ENCODE measurements at regions not wholly inside any gene's neighbourhood (a gene's known extent, or its start where the extent isn't known, plus 50 kb on each side); places are given as distances from the start of the nearest gene placed in this dataset.

DNA sequence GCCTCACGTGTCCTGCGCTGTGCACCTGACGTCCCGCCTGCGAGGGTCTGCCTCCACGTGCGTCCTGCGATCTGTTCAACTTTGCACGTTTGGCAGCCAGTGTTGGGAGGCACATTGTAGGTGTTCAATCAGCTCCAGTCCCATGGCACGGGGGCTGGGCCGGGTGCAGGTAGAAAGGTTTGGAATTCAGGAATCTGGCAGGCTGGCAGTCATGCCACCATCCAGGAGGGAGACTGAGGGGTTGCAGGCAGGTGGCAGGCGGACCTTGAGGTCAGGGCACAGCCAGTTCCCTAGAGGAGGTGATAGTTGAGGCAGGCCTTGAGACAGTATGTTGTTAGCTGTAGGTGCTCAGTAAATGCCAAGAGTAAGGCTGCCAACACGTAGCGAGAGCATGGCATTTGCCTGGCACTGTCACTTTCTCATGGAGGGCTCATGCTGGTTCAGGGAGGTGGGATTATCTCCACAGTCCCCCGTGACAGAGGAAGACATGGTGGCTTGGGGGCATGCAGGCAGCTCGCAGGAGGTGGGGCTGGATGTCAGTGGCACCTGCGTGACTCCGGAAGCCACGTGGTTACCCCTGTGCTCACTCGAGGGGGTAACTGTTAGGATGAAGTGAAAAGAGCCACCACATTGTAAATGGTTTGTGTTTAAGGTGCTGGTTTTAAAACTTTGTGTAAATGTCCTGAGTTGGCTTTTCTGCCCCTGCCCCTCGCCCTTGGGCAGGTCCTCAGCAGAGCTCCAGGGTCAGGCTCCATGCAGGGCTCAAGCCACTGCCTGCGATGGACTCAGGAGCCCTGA lies 111.8 kb upstream of the FRMD1 start:
- TF ChIP-seq, protein P1, sequence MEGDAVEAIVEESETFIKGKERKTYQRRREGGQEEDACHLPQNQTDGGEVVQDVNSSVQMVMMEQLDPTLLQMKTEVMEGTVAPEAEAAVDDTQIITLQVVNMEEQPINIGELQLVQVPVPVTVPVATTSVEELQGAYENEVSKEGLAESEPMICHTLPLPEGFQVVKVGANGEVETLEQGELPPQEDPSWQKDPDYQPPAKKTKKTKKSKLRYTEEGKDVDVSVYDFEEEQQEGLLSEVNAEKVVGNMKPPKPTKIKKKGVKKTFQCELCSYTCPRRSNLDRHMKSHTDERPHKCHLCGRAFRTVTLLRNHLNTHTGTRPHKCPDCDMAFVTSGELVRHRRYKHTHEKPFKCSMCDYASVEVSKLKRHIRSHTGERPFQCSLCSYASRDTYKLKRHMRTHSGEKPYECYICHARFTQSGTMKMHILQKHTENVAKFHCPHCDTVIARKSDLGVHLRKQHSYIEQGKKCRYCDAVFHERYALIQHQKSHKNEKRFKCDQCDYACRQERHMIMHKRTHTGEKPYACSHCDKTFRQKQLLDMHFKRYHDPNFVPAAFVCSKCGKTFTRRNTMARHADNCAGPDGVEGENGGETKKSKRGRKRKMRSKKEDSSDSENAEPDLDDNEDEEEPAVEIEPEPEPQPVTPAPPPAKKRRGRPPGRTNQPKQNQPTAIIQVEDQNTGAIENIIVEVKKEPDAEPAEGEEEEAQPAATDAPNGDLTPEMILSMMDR (optimal IDR thresholded peaks at IDR 0.05 in 1 of 3, IDR thresholded peaks at IDR 0.05 in 1 of 3, conservative IDR thresholded peaks at IDR 0.05 in 1 of 3; ENCODE audit: extremely low read depth in 1 of 3, insufficient read depth in 2 of 3, low read length in 3 of 3): no peak
- TF ChIP-seq EZH2 (IDR thresholded peaks at IDR 0.05; ENCODE audit: low read length): no peak
